Esophagus mucosa (tissue), 1 donor: ENCODE measurements at regions not wholly inside any gene's neighbourhood (a gene's known extent, or its start where the extent isn't known, plus 50 kb on each side); places are given as distances from the start of the nearest gene placed in this dataset.
"Not testable (repeated sequence)": the region's sequence is repeated elsewhere in the genome, so short reads cannot be mapped to it uniquely, and the experiment has no call there.

Experiments used
- ATAC-seq: fragments of 200-7000 bp; cut with Tn5 transposase; one replicate; pipeline ENCODE4 v1.9.1; 2020
- donor health status: DM: yes; HTN: yes; CAD: no.

GRCh38 chrX:112367065-112367464, 284.5 kb upstream of the TRPC5 start:
- ATAC-seq: no peak

- ATAC-seq: no peak
These were observed 277.3 kb upstream of the TRPC5 start for GRCh38 chrX:112359906-112360305.

GRCh38 chrX:112355931-112356330, 273.4 kb upstream of the TRPC5 start:
- ATAC-seq: no peak

- ATAC-seq: no peak
These were observed 259.0 kb upstream of the TRPC5 start for GRCh38 chrX:112341598-112341997.

GRCh38 chrX:112313201-112313600, 230.6 kb upstream of the TRPC5 start:
- no peak for ATAC-seq

- ATAC-seq: no peak
These were observed 223.5 kb upstream of the TRPC5 start for GRCh38 chrX:112306027-112306426.

GRCh38 chrX:112279940-112280339, 197.4 kb upstream of the TRPC5 start:
- ATAC-seq: no peak

GRCh38 chrX:112270991-112271390, 188.4 kb upstream of the TRPC5 start:
- ATAC-seq: no peak

GRCh38 chrX:112266136-112266535, 183.6 kb upstream of the TRPC5 start:
- ATAC-seq: no peak

GRCh38 chrX:112259375-112259774, 176.8 kb upstream of the TRPC5 start:
- no peak for ATAC-seq

GRCh38 chrX:112254896-112255295, 172.3 kb upstream of the TRPC5 start:
- no peak for ATAC-seq

- no peak for ATAC-seq
These were observed 165.1 kb upstream of the TRPC5 start for GRCh38 chrX:112247714-112248113.

- no peak for ATAC-seq
These were observed 153.0 kb upstream of the TRPC5 start for GRCh38 chrX:112235547-112235946.

- no peak for ATAC-seq
These were observed 150.6 kb upstream of the TRPC5 start for GRCh38 chrX:112233164-112233563.

GRCh38 chrX:112226795-112227194, 144.2 kb upstream of the TRPC5 start:
- ATAC-seq: not testable (repeated sequence)

- ATAC-seq: no peak
These were observed 140.8 kb upstream of the TRPC5 start for GRCh38 chrX:112223391-112223790.

- ATAC-seq: no peak
These were observed 135.8 kb upstream of the TRPC5 start for GRCh38 chrX:112218388-112218787.

- ATAC-seq: peak; percentile 48
These were observed 128.9 kb upstream of the TRPC5 start for GRCh38 chrX:112211459-112211858.

GRCh38 chrX:112197840-112198239, 115.3 kb upstream of the TRPC5 start:
- ATAC-seq: no peak

- ATAC-seq: no peak
These were observed 108.1 kb upstream of the TRPC5 start for GRCh38 chrX:112190646-112191045.

GRCh38 chrX:112181361-112181760, 98.8 kb upstream of the TRPC5 start:
- ATAC-seq: not testable (repeated sequence)

- ATAC-seq: no peak
These were observed 81.8 kb upstream of the TRPC5 start for GRCh38 chrX:112164420-112164819.

GRCh38 chrX:112163906-112164305, 81.3 kb upstream of the TRPC5 start:
- no peak for ATAC-seq

- no peak for ATAC-seq
These were observed 65.8 kb upstream of the TRPC5 start for GRCh38 chrX:112148397-112148796.

GRCh38 chrX:112147206-112147605, 64.6 kb upstream of the TRPC5 start:
- no peak for ATAC-seq

GRCh38 chrX:112137276-112137675, 54.7 kb upstream of the TRPC5 start:
- ATAC-seq: no peak
